Activated B cell treated with CpG ODN at 0.5 μM for 24 hours (primary cell): ENCODE measurements at regions not wholly inside any gene's neighbourhood (a gene's known extent, or its start where the extent isn't known, plus 50 kb on each side); places are given as distances from the start of the nearest gene placed in this dataset.

Experiments
- ATAC-seq: fragments of 200-7000 bp; cut with Tn5 transposase; one replicate; pipeline ENCODE4 v1.10.0; 2021; ENCODE audit warnings: low read depth, mild to moderate bottlenecking, moderate library complexity
- CTCF ChIA-PET: fragments of 350-600 bp; sonication (Branson Sonifier 250); formaldehyde crosslinking; loops from one replicate; lab custom pipeline; 2021; ENCODE audit warnings: antibody characterized with exemption; lab: Charles Lee
- POLR2A ChIA-PET: fragments of 350-600 bp; sonication (Branson Sonifier 250); formaldehyde crosslinking; loops from one replicate; lab custom pipeline; 2021; ENCODE audit warnings: antibody characterized with exemption; lab: Charles Lee
- DNase-seq: peaks from one replicate; pipeline ENCODE4 v3.0.0; 2022
- H3K27ac Mint-ChIP-seq: one replicate; pipeline ENCODE4 v1.8.0; 2020; ENCODE audit warnings: mixed read lengths
- H3K27me3 Mint-ChIP-seq: one replicate; pipeline ENCODE4 v1.8.0; 2021; ENCODE audit warnings: mixed read lengths
- H3K36me3 Mint-ChIP-seq: one replicate; pipeline ENCODE4 v1.8.0; 2021; ENCODE audit warnings: low read depth, mixed read lengths
- H3K4me1 Mint-ChIP-seq: one replicate; pipeline ENCODE4 v1.8.0; 2021; ENCODE audit warnings: mixed read lengths
- H3K4me3 Mint-ChIP-seq: one replicate; pipeline ENCODE4 v1.8.0; 2020; ENCODE audit warnings: mild to moderate bottlenecking, mixed read lengths
- H3K9me3 Mint-ChIP-seq: one replicate; pipeline ENCODE4 v1.8.0; 2020; ENCODE audit warnings: mixed read lengths
- CTCF ChIP-seq: fragments of 200-600 bp; IDR thresholded peaks from one replicate; pipeline ENCODE4 v1.8.0; 2022; ENCODE audit warnings: antibody characterized with exemption, mild to moderate bottlenecking
- intact Hi-C: fragments of 100-400 bp; cut with micrococcal nuclease; formaldehyde crosslinking; loops from one replicate; pipeline ENCODE4 v1.15.1; 2024

- no peaks in the 10 kb centered on the region for H3K9me3 Mint-ChIP-seq
- DNase-seq, result no peak
- peaks cover 8% of the 10 kb centered on the region for H3K27me3 Mint-ChIP-seq
- ChIA-PET CTCF (no interaction called here), POLR2A (no interaction called here)
- no peak overlapping the region for H3K27ac Mint-ChIP-seq
- no peaks in the 10 kb centered on the region for H3K4me1 Mint-ChIP-seq
- no peak for TF ChIP-seq CTCF
- no peaks in the 10 kb centered on the region for H3K36me3 Mint-ChIP-seq
- no peak overlapping the region for H3K4me3 Mint-ChIP-seq
- ATAC-seq, result no peak
- intact Hi-C loops, result no loop called here
Observed at GRCh38 chr2:128591861-128592822, 273.5 kb upstream of the HS6ST1 start.

GRCh38 chr2:128593518-128593878, 274.8 kb upstream of the HS6ST1 start:
- intact Hi-C loops, result no loop called here
- H3K9me3 Mint-ChIP-seq, result no peaks in the 10 kb centered on the region
- H3K4me1 Mint-ChIP-seq, result no peaks in the 10 kb centered on the region
- no peak overlapping the region for H3K27ac Mint-ChIP-seq
- TF ChIP-seq CTCF, result no peak
- CTCF ChIA-PET, result no interaction called here
- ATAC-seq (no peak), DNase-seq (no peak)
- no peak overlapping the region for H3K4me3 Mint-ChIP-seq
- H3K36me3 Mint-ChIP-seq, result no peaks in the 10 kb centered on the region
- POLR2A ChIA-PET, result no interaction called here
- H3K27me3 Mint-ChIP-seq, result peaks cover 8% of the 10 kb centered on the region

GRCh38 chr2:128593879-128594650, 275.4 kb upstream of the HS6ST1 start:
- peaks cover 8% of the 10 kb centered on the region for H3K27me3 Mint-ChIP-seq
- no peak overlapping the region for H3K27ac Mint-ChIP-seq
- no peak for ATAC-seq
- H3K36me3 Mint-ChIP-seq, result no peaks in the 10 kb centered on the region
- ChIA-PET CTCF (no interaction called here), POLR2A (no interaction called here)
- no peak for DNase-seq
- no peaks in the 10 kb centered on the region for H3K9me3 Mint-ChIP-seq
- TF ChIP-seq CTCF, result no peak
- no peak overlapping the region for H3K4me3 Mint-ChIP-seq
- H3K4me1 Mint-ChIP-seq, result no peaks in the 10 kb centered on the region
- intact Hi-C loops, result no loop called here

- CTCF ChIA-PET, result no interaction called here
- no peaks in the 10 kb centered on the region for H3K4me1 Mint-ChIP-seq
- no peaks in the 10 kb centered on the region for H3K9me3 Mint-ChIP-seq
- peaks cover 5% of the 10 kb centered on the region for H3K27me3 Mint-ChIP-seq
- ATAC-seq (no peak), DNase-seq (no peak)
- intact Hi-C loops, result no loop called here
- POLR2A ChIA-PET, result no interaction called here
- H3K36me3 Mint-ChIP-seq, result no peaks in the 10 kb centered on the region
- H3K4me3 Mint-ChIP-seq, result no peak overlapping the region
- H3K27ac Mint-ChIP-seq, result no peak overlapping the region
- TF ChIP-seq CTCF, result no peak
Observed at GRCh38 chr2:128594651-128594910, 275.9 kb upstream of the HS6ST1 start.

GRCh38 chr2:128594953-128595677, 276.4 kb upstream of the HS6ST1 start:
- Mint-ChIP-seq H3K36me3 (no peaks in the 10 kb centered on the region), H3K4me1 (no peaks in the 10 kb centered on the region), H3K4me3 (no peak overlapping the region), H3K27ac (no peak overlapping the region), H3K9me3 (no peaks in the 10 kb centered on the region), H3K27me3 (peaks cover 2% of the 10 kb centered on the region)
- no peak for DNase-seq
- TF ChIP-seq CTCF, result no peak
- no peak for ATAC-seq
- POLR2A ChIA-PET, result no interaction called here
- CTCF ChIA-PET, result no interaction called here
- intact Hi-C loops, result no loop called here
